HG03060 (cell line): ENCODE measurements at regions not wholly inside any gene's neighbourhood (a gene's known extent, or its start where the extent isn't known, plus 50 kb on each side); places are given as distances from the start of the nearest gene placed in this dataset.

Experiments
- ATAC-seq: cut with Tn5 transposase; IDR thresholded peaks from one replicate; pipeline ENCODE4 v1.9.1; 2021; ENCODE audit warnings: low read depth, moderate number of reproducible peaks; ENCODE audit not compliant: unreplicated experiment

DNA sequence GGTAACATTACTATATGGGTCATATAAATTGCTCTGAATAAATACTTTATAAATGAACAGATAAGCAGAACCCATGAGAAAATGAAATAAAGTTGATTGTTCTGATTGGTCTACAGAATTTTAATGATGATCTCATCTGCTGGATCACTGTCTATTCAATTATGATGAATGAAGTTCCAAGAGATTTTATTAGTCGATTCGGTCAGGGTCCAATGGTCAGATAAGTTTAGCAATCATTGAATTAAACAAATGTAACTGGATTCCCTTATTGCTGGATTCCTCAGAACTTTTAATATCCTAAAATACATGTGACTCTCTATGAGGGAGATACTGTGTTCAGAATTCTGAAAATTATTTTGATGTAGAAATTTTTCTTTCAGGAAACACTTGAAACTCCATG, 715.2 kb downstream of the EPM2A start:
- ATAC-seq: no peak

DNA sequence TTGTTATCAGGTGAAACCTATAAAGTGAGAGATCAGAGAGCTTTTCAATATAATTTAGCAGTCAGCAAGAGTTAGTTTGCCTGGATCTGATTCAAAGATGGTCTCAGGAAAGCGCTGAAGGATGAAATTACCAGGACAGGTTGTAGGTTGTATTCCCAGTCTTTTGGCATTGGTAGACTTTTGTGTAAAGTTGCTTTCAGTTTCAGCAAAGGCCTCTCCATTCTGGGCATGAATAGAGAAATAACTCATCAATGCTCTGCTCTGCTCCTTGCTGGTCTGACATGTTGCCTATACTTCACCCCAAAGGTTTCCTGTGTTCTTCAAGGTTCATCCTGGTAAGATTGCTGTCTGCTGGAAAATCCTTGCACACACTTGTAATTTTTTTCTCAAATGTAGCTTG, 714.8 kb downstream of the EPM2A start:
- ATAC-seq: no peak

DNA sequence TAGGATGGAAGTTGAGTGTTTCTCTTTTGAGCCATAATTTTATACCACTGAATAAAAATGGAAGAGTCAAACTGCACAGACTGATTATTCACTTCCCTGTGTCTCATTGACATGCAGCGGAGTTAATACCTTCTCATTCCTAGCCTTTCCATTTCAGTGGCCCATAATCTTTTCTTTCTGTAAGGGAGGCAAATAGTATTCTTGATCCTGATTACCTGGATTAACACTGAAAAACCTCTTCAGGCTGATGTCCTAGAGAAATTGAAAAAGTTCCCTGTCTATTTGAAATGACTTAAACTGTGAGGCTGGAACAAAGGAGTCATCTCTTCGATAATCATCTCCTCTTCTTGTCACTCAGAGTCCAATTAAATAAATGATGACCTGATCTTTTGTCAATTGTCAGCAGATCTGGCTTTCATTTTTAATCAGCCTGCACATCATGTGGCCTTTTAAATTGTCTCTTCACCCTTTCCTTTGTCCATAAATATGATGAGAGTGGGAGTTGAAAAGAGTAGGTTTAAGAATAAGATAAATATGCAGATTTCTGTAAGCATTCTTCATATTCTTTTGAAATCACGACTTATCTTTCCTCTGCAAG, 713.0 kb downstream of the EPM2A start:
- ATAC-seq: no peak

DNA sequence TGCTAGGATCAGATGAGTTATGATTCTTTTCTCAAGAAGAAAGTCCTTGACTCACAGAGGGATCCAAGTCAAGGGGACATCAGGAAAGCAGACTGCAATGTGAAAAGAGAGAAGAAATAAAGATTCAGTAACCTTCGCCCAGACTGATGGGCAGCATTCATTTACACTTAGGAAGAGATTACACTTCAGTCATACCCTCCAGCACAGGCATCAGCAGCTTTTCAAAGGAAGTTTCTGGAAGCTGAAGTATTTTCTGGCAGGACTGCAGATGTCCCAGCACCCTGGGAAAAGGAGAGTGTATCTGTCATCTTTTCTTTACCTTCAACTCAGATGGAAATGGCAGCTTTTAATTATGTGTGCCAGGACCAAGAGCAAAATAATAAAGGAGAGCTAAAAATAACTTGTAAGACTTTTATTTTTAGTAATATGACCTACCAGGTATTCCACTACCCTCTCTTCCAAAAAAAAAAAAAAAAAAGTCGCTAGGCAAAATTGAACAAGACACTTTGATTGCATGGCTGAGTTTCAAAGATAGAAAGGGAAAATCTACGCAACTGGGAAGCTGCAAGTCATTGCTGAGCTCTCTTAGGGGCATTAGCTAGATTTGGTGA, 712.1 kb downstream of the EPM2A start:
- ATAC-seq: no peak

DNA sequence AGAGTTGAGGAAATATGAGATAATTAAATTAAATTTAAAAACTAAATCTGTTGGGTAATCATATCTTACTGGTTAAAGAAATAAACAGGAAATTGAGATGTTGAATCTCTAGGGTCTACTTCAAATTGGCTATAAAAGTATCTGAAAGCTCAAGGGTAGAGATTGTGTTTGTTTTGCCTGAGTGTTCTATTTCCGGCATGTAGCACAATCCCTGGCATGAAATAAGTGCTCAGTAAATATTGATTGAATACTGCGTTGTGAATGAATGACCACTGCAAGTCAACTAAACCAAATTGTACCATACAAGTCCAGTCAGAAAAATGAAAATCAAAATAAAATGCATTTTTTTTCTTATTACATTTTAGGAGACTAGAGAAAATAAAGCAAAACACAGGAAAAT, 709.8 kb downstream of the EPM2A start:
- ATAC-seq: no peak

DNA sequence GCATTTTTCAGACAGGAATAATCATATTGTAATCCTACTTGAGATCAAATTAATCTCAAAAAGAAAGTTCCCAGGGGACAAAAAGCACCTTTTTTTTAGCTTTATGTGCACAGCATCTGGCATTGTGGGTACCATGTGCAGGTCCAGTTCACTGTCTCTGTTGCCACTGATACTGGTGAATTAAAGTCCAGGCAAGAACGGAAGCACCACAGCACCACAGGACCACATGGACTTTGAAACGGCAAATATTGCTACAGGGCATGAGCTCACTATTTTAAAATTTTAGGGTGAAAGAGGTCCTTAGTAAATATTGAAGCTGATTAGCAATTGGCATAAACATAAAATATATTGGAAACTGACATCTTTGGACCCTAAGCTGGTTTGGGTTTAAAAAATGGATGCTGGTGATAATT, 709.0 kb downstream of the EPM2A start:
- ATAC-seq: no peak

DNA sequence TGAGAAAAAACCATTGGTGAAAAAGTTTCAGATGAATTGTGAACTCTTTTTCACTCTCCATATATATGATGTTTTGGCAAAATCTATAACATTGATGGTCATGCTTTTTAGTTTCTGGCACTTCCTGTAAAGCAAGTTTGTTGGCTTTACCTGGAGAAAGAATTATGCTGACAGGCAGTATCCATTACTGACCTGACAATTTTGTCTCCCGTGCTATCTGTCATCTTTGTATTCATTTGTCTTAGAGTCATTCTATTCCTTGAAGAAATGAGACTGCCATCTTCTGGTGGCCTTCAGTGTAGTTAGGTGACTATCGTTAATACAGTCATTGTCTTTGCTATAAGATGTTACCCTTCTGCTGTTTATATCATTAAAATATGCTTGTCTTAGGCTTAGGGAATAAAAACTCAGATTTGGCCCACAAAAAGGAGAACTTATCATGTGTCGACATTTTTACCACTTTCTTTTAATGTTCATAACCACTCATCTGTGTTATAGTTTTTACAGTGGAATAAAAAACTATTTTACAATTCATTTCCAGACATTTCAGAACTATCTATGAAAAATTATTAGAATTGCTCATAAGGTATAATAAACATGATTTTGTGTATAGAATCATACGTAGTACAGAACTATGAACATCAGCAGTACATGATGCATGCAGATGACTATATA, 707.0 kb downstream of the EPM2A start:
- ATAC-seq: peak; percentile 85

DNA sequence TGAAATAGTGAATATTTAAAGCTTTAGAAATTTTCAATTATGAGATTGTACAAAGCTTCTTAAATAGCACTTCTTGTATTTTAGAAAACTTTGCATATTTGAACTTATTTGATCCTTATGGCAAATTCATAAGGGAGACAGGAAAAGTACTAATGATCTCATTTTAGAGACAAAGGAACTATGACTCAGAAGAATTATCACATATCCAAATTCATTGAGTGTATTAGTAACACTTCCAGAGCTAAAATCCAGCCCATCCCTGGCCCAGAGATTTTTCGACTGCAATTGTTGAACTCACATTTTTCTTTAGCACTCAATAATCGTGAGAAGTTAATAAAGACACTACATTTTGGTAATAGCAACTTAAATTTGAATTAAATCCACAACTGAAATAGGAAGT, 704.3 kb downstream of the EPM2A start:
- no peak for ATAC-seq

DNA sequence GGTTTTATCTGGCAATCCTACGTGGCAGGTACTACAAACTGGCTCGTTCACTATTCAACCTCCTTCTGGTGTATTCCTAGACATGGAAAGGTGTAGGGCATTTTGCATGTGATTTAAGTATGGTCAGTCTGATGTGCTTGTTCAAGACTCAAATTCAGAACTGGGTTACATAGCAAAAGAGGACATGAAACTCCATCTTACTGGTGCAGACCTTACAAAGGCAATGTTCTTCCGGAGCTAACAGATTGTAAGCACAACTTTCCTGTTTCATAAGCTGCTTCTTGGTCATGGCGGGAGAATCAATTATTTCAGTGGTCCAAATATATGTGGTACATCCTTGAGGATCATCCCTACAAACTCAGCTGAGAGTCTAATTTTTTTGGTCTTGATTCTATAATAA, 703.4 kb downstream of the EPM2A start:
- no peak for ATAC-seq

DNA sequence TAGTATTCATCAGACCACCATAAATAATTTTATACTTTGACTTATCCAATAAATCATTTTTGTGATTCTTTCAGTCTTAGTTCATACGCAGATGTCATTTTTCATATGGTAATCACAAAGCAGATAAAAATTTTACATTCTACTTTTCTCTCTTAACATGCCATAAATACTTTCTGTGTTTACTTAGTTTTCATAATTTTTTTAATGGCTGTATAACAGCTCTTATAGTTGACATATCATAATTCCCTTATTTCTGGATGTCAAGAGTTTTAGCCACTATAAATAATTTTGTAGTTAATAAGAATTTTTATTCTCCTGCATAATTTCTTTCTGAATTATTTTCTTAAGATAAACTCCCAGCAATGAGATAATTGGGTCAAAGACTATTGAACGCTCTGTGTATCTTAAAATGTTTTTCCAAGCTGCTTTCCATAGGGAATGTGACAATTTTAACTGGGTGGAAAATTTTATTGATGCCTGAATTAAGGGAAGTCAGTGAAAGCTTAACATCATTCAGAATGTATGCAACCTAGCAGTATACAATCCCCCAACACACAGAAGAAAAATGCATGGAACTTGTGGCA, 702.7 kb downstream of the EPM2A start:
- no peak for ATAC-seq

DNA sequence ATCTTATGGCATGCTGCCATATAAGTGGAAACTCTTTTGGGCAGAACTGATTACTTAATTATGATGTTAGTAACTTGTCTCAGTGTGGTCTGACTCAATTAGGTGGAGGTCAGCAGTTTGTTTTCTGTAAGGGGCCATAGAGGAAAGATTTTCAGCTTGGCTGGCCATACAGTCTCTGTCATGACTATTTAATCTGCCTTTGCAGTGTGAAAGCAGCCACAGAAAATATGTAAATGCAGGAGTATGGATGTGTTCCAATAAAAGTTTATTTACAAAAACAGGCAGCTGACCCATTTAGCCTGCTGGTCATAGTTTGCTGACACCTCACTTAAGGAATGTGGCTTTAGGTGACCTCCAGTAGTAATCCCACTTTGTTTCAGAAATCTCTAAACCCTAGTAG, 700.7 kb downstream of the EPM2A start:
- ATAC-seq: no peak

DNA sequence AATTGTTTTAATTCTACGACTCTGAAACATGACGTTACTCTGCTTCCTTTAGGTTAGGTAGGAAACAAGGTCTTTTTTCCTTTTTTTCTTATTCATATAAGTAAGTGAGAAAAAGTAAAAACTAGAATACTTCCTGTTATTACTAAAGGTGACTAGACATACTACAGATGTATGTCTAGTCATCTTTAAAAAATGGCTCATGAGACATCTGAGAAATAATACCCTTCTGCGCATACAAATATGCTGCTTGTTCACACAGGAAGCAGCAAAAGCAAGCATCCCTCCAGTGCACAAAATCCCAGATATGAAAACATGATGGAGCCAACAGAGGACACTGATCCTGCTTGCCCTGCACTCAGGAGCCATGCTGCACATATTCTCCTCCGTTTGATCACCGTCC, 699.1 kb downstream of the EPM2A start:
- ATAC-seq: no peak

DNA sequence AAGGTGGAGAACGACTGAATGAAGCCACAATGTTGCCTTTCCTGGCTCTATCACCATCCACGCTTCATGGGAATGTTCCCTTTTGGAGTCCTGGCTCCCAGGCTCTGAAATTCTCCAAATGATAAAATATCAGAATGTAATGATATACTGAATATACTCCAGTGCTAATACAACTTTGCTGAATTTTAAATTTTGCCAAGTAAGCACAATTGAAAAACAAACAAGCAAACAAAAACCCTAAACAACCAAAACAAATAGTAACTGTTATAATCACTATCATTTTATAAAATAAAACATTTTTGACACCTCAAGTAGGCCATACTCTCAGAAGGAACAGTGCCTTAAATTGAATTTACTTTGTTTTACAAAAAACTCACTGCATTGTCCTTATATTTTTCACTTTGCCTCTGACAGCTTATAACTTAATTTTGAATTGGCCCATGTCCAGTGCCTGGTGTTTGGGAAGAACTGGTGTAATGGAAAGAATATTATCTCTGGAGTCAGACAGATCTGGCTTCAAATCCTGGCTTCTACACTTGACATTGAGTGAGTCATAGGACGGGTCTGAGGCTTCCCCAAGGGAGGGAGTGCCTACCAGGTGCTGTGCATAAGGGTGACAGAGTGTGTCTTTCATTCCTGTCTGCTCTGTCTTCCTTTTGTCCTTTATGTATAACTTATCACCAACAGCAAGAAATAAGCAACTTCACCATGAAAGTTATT, 698.3 kb downstream of the EPM2A start:
- ATAC-seq: no peak

DNA sequence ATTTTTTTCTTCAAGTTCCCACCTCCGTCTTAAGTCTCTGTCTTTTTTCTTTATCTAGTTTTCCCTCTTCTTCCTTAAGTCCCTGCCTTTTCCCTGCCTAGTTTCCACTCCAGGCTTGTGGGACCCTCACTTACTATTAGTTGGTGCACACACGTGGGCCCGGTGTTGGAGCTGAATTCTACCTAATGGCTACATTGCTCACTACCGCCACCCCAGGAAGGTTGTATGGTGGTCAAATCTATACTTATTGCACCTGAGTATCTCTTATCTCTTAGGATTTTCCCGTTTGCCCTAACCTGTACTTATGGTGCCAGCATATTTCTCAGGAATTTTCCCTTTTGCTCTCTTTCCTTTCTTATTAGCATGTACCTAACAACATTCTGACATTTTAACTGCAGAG, 692.8 kb downstream of the EPM2A start:
- no peak for ATAC-seq

DNA sequence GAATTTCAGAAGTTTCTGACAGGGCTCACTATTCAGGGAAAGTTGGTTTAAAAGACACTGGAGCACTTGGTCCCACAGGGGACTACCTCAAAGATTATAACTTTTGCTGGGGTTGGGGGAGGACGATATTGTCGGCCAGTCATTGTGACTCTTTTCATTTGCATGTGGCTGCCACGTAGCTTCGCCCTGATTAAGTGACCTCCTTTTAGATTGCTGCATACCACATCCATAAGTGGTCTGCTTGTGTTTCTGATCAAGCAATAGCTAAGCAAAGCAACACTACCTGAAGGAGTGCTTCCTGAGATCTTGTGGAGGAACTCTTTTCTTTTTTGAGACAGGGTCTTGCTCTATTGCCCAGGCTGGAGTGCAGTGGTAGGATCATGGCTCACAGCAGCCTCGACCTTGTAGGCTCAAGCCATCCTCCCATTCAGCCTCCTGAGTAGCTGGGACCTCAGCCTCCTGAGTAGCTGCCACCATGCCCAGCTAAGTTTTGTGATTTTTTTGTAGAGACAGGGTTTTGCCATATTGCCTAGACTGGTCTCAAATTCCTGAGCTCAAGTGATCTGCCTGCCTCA, 691.3 kb downstream of the EPM2A start:
- no peak for ATAC-seq

DNA sequence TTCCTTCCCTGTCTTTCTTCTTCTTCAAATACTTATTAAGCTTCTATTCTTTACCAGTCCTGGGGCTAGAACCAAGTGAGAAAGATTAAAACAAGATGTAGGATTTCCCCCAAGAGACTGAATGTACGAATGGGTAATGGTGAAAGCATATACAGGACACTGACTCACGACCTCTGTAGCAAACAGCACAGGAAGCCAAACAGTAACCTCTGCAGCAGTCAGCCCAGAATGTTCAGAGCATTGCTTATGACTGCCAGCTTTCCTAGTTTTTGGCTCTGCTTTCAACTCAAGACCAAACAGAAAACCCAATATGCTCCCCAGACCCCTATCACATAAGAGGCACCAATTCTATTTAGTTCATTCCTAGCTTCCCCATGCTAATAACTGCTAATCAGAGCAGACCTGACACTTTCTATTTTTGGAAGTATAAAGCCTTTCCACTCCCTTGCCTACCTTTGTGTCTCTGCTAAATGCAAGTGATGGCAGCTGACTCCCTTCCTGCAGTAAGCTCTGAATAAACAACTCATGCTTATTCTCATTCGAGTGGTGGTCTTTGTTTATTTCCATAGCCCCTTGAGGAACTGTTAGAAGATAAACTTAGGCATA, 690.6 kb downstream of the EPM2A start:
- ATAC-seq: no peak

DNA sequence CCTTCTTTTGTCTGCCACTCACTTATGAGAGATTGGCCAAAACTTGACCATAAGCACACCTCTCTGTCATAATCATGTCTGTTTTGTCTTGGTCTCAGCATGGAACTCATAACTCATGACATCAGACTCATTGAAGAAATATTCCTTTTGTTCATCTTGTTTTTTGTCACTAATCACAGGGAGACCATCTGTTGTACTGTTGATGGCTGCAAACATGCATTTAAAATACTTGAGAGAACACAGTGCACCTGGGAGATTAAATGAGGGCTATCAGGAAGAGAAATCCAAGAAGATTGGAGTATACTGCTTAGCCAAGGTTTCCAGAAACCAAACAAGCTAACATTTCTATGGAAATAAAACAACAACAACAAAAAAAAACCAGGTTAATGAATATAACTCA, 689.7 kb downstream of the EPM2A start:
- no peak for ATAC-seq

DNA sequence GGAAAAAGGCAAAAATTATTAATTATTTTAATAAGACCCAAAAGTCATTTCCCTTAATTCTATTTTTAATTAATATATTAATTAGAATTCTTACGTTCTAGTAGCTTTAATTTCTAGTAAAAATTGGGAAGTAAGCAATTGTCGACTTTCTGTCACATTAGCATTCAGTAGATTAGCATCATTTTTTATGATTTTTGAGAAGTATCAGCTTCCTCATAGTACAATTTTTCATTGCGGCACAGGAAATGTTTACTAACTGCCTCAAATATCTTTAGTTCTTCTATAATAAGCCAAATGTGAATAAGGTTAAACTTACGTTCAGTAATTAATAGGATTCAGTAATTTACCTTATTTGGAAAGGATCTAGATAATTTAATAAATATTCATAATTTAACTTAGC, 687.4 kb downstream of the EPM2A start:
- no peak for ATAC-seq

DNA sequence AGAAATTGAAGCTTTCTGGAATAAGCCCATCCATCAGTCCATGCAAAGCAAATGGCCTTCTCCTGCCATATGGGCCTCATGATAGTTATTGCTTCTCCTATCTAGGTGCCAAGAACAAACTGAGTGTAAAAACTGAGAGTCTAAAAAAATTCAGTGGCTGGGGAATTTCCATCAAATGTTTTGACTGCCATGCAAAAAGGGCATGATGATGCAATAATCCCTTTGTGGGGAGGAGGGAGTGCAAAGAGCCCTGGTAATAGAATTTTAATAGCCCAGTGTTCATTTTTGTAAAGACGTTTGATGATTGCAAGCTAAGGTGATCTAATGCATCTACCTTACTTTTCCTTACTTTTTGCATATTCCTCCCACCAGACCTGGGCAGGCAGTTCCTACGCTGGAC, 683.7 kb downstream of the EPM2A start:
- ATAC-seq: no peak

DNA sequence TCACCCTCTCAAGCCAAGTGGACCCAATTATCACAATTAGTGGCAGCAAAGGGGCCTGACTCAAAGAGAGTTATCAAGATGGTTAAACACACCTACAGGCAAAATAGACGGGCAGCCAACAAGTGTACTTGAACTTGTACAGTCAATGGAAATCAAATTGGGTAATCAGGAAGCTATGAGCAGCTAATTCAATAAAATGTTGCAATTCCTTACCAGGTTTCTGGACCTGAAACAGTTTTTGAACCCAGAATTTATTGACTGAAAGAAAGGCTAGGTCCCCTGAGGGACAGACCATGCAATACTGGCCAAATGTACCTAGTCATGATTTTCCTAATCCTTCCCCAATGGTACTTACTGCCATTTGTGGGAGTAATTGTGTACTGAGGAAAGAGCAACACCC, 679.8 kb downstream of the EPM2A start:
- no peak for ATAC-seq

DNA sequence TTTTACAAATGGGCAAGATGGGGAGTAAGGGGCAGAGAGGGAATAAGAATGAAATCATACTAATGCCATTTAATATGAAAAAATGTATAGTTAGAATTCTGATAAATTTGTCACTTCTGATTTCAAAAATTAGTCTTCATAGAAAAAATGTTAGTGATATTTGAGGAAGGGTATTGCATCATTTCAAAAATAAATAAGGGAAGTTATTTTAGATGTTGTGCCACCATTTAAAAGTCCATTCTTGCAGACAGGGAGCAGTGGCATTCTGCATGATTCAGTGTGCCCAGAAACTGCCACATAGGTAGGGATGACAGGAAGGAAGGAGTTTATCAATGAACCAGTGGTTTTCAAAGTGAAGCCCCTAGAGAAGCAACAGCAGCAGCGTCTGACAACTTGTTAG, 674.6 kb downstream of the EPM2A start:
- no peak for ATAC-seq
